RWPE2 (cell line): ENCODE measurements at regions not wholly inside any gene's neighbourhood (a gene's known extent, or its start where the extent isn't known, plus 50 kb on each side); places are given as distances from the start of the nearest gene placed in this dataset.
A peak's percentile ranks its signal among the peaks of the same experiment; 100 is the strongest.

ENCODE experiments used
- ATAC-seq: fragments of 200-7000 bp; cut with Tn5 transposase; 3 replicates; pipeline ENCODE4 v1.9.1; 2021; ENCODE audit warnings: low read depth
- DNase-seq: peaks from one replicate; pipeline ENCODE4 v3.0.0-alpha.2; 2020; ENCODE audit warnings: low spot score
- H3K27ac ChIP-seq: fragments of 450-650 bp; 2 replicates; pipeline ENCODE4 v1.5.1; 2017; ENCODE audit warnings: mild to moderate bottlenecking; ENCODE audit not compliant: poor library complexity, severe bottlenecking
- H3K27me3 ChIP-seq: fragments of 250-450 bp; sonication (Bioruptor Pico); 2 replicates; pipeline ENCODE4 v1.5.1; 2021; ENCODE audit warnings: mild to moderate bottlenecking, moderate library complexity; ENCODE audit not compliant: insufficient read depth, poor library complexity, severe bottlenecking
- H3K36me3 ChIP-seq: fragments of 250-450 bp; sonication (Bioruptor Pico); 2 replicates; pipeline ENCODE4 v1.5.1; 2020; ENCODE audit warnings: low read depth, mild to moderate bottlenecking, moderate library complexity
- H3K4me1 ChIP-seq: fragments of 250-450 bp; sonication (Bioruptor Pico); 2 replicates; pipeline ENCODE4 v1.5.1; 2021; ENCODE audit warnings: mild to moderate bottlenecking, moderate library complexity; ENCODE audit not compliant: insufficient read depth, poor library complexity, severe bottlenecking
- H3K4me3 ChIP-seq: fragments of 250-450 bp; sonication (Bioruptor Pico); 2 replicates; pipeline ENCODE4 v1.5.1; 2021; ENCODE audit warnings: mild to moderate bottlenecking, moderate library complexity; ENCODE audit not compliant: severe bottlenecking
- H3K9me3 ChIP-seq: fragments of 250-450 bp; sonication (Bioruptor Pico); 2 replicates; pipeline ENCODE4 v1.5.1; 2021; ENCODE audit warnings: mild to moderate bottlenecking, moderate library complexity; ENCODE audit not compliant: severe bottlenecking
- TF ChIP-seq, protein P1 (sequence below): fragments of 450-650 bp; IDR thresholded peaks from one replicate; pipeline ENCODE4 v1.5.1; 2017; ENCODE audit warnings: mild to moderate bottlenecking, moderate library complexity; ENCODE audit not compliant: poor library complexity, severe bottlenecking

DNA sequence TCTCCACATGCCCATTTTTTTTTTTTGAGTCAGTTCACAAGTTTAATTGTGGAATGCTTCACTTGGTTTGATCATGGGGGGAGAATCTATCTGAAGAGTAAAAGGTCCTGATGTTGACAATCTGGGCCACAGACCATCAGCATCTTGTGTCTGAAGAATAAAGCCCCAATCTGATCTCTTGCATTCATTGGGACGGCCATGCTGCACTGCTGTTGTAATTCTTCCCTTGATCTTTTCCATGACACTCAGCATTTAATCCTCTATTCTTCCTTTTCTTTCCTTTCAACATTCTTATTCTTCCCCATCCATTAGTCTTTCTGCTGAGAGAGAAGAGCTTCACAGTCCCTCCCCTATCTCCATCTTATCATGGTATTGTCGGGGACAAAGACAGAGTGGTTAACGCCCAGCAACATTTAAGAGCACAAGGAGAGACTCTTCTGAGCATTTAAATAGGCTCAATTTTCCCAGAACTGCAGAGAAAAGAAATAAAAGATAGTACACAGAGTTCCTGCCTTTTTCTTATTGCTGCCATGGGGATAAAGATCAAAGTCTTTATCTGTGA is 1157.3 kb downstream of the SORCS3 start:
- Histone ChIP-seq H3K4me1 (no peaks in the 10 kb centered on the region), H3K9me3 (no peaks in the 10 kb centered on the region), H3K27me3 (no peaks in the 10 kb centered on the region), H3K4me3 (no peak overlapping the region), H3K36me3 (no peaks in the 10 kb centered on the region), H3K27ac (no peak overlapping the region)
- ATAC-seq (no peak), DNase-seq (no peak)
- TF ChIP-seq, protein P1, sequence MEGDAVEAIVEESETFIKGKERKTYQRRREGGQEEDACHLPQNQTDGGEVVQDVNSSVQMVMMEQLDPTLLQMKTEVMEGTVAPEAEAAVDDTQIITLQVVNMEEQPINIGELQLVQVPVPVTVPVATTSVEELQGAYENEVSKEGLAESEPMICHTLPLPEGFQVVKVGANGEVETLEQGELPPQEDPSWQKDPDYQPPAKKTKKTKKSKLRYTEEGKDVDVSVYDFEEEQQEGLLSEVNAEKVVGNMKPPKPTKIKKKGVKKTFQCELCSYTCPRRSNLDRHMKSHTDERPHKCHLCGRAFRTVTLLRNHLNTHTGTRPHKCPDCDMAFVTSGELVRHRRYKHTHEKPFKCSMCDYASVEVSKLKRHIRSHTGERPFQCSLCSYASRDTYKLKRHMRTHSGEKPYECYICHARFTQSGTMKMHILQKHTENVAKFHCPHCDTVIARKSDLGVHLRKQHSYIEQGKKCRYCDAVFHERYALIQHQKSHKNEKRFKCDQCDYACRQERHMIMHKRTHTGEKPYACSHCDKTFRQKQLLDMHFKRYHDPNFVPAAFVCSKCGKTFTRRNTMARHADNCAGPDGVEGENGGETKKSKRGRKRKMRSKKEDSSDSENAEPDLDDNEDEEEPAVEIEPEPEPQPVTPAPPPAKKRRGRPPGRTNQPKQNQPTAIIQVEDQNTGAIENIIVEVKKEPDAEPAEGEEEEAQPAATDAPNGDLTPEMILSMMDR, result no peak

DNA sequence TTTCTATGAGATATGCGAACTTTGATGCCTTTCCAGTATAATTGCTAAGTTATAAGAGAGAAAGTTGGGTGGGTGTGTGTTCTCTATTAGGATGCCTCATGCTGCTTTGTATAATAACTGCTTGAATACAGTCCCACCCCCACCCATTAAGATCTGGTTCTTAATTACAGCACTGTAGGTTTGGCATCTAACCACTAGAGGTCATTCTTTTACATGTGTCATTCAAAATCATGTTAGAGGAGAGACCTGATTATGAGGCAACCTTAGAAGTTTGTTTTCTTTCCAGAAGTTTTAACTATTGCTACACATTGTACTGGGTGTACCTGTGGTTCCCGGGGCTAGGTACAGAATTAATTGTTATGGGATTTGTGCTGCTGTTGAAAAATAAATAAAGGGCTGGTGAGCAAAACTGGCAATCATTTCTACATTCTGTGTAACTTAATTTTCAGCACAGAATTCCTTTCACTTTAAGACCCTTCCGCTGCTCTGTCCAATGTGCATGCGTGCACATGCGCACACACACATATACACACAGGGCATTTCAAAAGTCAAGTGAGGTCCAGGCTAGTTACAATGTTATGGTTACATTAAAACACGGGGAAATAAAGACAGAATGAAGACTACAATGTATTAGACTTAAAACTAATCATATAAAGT is 1156.3 kb downstream of the SORCS3 start:
- H3K27me3 ChIP-seq, result no peaks in the 10 kb centered on the region
- ATAC-seq (peak; percentile 56), DNase-seq (no peak)
- no peaks in the 10 kb centered on the region for H3K9me3 ChIP-seq
- no peak overlapping the region for H3K4me3 ChIP-seq
- no peaks in the 10 kb centered on the region for H3K36me3 ChIP-seq
- no peaks in the 10 kb centered on the region for H3K4me1 ChIP-seq
- H3K27ac ChIP-seq, result no peak overlapping the region
- TF ChIP-seq, protein P1, result peak; percentile 78

DNA sequence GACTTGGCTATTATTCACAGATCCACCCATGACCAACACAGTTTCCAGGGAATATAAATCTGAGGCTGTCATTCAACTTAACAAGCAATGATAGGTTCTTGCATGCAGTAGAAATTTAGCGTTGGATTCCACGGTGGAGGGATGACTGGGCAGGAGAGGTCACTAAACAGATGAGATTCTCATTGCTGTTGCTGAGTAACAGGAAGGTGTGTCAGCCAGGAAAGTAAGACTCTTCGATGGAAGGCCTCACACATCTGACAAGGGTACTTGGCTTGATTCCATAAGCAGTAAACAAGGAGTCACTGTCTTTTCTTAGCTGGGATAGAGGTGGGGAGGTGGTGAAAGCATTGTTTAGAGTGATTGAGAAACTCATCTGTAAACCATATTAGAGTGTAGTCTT is 1152.0 kb downstream of the SORCS3 start:
- Histone ChIP-seq H3K27ac (no peak overlapping the region), H3K4me3 (no peak overlapping the region), H3K9me3 (no peaks in the 10 kb centered on the region), H3K27me3 (no peaks in the 10 kb centered on the region), H3K4me1 (no peaks in the 10 kb centered on the region), H3K36me3 (no peaks in the 10 kb centered on the region)
- peak; percentile 85 for ATAC-seq
- TF ChIP-seq, protein P1, result no peak
- DNase-seq, result no peak

DNA sequence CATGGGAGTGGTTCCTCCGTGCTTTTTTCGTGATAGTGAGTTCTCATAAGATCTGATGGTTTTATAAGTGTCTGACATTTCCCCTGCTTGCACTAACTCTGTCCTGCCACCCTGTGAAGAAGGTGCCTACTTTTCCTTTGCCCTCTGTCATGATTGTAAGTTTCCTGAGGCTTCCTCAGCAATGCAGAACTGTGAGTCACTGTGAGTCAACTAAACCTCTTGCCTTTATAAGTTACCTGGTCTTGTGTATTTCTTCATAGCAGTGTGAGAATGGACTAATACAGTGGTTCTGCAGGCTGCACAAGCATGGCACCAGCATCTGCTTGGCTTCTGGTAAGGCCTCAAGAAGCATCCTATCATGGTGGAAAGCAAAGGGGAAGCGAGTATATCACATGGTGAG is 1144.6 kb downstream of the SORCS3 start:
- Histone ChIP-seq H3K4me3 (no peak overlapping the region), H3K9me3 (no peaks in the 10 kb centered on the region), H3K36me3 (no peaks in the 10 kb centered on the region), H3K4me1 (no peaks in the 10 kb centered on the region), H3K27ac (no peak overlapping the region), H3K27me3 (no peaks in the 10 kb centered on the region)
- DNase-seq (no peak), ATAC-seq (peak; percentile 57; the same call in 2 of the 3 replicates)
- TF ChIP-seq, protein P1, result no peak

DNA sequence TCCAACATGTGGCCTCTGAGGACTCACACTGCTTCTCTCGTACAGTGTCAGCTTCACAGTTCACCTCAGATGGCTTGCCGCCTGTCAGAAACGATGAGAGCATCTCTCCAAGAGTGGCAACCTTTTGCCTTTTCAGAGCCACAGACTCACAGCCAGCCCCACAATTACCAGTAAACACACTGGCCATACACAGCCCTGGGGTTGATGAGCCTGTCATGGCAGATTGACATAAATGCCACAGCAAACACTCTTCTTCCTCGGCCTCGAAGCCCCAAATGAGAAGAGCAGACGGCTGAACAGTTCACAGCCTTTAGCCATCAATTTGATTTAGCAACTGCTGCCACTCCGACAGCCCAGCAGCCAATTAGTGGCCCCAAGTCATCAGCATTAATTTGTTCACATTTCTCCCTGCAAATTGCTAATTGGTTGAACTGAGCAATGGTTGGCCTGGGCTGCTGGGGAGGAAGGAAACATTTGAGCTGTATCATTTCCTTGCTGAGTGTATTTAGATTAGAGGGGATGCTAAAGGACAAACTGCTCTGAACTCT is 1142.9 kb downstream of the SORCS3 start:
- ATAC-seq, result no peak

More for the DNA sequence above, 1142.9 kb downstream of the SORCS3 start:
- Histone ChIP-seq H3K36me3 (no peaks in the 10 kb centered on the region), H3K4me3 (no peak overlapping the region), H3K27ac (no peak overlapping the region), H3K9me3 (no peaks in the 10 kb centered on the region), H3K27me3 (no peaks in the 10 kb centered on the region), H3K4me1 (no peaks in the 10 kb centered on the region)
- no peak for DNase-seq
- TF ChIP-seq, protein P1, result no peak
